GM18502 (cell line): ENCODE measurements at regions not wholly inside any gene's neighbourhood (a gene's known extent, or its start where the extent isn't known, plus 50 kb on each side); places are given as distances from the start of the nearest gene placed in this dataset.
"Not testable (repeated sequence)": the region's sequence is repeated elsewhere in the genome, so short reads cannot be mapped to it uniquely, and the experiment has no call there.

ENCODE experiments used
- ATAC-seq: cut with Tn5 transposase; IDR thresholded peaks from one replicate; pipeline ENCODE4 v1.9.1; 2021; ENCODE audit warnings: mild to moderate bottlenecking; ENCODE audit not compliant: unreplicated experiment, poor library complexity

DNA sequence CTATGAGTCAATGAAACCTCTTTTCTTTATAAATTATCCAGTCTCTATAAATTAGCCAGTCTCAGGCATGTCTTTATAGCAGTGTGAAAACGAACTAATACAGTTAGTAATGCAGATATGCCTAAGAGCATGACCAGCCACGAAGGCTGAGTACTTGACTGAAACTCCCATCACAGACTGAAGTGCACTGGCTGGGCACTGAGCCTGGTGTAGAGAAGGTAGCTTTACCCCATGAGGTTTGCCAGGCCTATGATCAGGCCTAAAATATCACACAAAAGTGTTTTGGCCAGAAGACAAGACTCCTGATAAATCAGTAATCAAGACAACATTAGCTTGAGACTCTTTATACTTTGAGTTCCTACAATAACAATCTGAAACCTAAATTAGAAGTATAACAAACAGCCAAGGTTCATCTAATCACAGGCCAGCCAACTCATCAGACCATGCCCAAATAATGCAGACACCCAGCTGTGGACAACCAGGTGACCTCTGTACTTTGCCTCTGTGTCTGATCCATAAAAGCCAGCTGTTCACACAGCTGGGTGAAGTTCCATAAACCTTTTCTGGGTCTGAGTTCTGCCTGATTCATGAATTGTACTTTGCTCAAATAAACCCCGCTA lies 771.8 kb upstream of the SLITRK1 start:
- ATAC-seq = no peak

DNA sequence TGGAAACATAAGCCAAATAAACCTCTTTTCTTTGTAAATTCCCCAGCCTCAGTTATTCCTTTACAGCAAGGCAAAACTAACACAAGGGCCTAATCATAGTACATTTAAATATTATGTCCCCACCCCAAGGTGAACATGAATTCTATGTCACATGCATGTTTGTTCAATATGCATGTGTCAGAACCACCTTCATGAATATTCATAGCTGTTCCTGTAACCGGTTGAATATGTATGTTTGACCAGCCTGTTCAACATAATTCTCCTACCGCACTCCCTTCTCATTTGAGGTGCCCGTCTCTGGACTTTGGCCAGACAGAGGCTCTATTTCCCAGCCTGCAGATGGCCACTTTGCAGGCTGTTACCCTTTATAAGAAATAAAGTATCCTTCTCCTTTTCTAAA lies 769.4 kb upstream of the SLITRK1 start:
- no peak for ATAC-seq

DNA sequence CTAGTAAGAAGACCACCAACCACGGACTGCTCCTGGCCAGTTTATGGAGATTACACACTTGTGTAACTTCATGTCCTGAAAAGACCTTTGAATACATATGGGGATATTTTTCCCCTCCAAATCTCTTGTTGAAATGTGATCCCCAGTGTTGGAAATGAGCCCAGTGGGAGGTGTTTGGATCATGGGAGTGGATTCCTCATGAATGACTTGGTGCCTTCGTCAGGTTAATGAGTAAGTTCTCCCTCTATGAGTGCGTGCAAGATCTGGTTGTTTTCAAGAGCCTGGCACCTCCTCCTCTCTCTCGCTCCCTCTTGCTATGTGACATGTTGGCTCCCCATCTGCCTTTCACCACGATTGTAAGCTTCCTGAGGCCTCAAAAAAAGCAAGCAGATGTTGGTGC lies 769.0 kb upstream of the SLITRK1 start:
- no peak for ATAC-seq

DNA sequence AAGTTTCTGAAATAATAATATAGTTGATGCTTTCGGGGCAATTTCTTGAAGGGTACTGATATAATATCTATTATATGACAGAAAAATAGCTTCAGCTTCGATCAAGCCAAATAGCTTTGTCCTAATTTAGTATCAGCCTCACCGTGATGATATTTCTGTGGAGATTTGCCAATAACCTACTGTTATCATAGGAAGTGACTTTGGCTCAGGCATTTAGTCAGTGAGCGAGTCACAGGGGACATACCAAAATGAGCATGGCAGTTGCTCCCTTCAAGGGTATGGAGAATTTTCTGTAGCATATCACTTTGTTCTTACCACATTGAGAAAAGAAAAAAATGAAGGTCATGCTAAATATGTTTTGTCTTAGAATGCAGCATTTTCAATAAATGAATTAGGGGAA lies 767.6 kb upstream of the SLITRK1 start:
- no peak for ATAC-seq

DNA sequence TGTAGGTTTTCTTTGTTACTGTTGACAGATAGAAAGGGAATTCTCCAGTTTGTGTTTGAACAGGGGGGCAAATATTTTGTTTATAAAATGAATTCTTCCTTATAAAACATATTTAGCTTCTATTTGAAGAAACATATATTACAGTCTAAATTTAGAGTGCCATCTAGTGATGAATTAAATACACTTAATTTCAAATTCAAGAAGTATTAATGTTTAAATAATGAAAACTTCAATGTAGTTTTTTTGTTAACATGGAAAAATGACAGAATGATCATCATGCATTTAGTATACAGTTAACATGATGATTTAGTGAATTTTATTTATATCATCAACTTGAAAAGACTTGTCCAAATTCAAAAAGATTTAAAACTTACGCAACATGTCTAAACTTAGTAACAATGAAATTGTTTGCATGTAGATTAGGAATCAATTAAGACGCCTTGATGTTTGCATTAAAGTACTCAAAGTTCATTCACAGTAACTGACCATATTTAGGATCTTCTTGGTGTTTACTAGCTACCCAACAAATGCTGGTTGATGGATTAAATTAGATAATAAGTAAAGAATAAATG lies 765.9 kb upstream of the SLITRK1 start:
- ATAC-seq = no peak

DNA sequence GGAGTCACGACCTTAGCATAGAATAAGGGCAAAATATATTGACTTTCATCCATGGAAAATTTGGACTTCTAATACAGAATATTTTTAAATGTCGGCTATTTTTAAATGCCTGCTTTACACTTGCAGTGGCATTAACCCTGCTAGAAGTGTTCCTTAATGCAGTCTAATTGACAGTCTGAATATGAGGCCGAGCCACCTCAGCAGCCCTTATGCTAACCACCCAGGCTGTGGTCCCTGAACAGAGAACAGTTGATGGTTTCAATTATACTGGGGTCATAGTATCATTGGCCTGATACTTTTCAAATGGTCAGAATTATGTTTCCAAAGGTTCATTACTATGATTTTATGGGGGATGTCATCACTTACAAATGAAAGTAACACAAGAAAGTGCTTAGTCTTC lies 764.7 kb upstream of the SLITRK1 start:
- ATAC-seq = no peak

DNA sequence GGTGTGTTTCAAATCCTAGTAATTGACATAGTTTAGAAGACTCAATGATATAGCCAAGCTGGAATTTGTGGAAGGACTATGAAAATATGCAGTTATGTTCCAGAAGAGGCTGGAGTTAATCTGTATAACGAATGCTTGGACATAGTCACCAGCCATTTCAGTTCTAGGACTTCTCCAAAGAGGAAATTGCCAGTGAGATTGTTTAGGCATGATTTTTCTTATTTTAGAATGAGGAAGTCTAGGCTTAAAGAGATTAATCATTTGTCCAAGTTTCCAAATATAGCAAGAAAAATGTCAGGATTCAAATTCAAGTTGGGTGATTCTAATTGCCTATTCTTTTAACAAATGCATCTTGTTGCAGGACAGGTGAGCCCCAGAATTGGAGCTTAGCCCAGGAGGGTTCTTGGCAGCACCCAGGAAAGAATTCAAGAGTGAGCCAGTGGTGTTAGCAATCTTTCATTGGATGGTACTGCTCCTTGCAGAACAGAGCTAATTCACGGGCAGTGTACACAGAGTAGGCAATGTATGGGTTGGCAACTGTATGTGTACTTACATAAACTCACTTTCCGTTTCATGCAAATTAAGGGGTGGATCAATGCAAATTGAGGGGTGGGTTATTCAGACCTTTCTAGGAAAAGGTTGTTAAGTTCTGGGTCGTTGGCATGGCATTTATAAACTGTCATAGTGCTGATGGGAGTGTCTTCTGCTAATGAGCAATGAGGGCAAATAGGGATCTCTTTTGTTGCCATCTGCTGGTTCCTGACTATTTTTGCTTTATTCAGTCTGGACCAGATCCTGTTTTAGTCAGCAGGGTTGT lies 763.1 kb upstream of the SLITRK1 start:
- no peak for ATAC-seq

DNA sequence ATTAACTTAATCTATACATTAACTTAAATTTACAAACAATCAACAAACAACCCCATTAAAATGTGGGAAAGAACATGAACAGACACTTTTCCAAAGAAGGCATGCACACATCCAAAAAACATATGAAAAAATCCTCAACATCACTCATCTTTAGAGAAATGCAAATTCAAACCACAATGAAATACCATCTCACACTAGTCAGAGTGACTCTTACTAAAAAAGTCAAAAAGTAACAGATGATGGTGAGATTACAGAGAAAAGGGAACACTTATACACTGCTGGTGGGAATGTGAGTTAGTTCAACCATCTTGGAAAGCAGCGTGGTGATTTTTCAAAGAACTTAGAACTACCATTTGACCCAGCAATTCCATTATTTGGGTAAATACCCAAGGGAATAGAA lies 759.2 kb upstream of the SLITRK1 start:
- ATAC-seq = no peak

DNA sequence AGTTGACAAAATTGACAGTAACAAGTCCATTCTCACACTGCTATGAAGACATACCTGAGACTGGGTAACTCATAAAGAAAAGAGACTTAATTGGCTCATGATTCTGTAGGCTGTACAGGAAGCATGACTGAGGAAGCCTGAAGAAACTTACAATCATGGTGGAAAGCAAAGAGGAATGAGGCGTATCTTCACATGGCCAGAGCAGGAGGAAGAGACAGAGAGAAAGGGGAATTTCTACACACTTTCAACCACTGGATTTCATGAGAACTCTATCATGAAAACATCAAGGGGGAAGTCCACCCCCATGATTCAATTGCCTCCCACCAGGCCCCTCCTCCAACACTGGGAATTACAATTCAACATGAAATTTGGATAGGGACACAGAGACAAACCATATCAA lies 758.4 kb upstream of the SLITRK1 start:
- ATAC-seq = no peak

DNA sequence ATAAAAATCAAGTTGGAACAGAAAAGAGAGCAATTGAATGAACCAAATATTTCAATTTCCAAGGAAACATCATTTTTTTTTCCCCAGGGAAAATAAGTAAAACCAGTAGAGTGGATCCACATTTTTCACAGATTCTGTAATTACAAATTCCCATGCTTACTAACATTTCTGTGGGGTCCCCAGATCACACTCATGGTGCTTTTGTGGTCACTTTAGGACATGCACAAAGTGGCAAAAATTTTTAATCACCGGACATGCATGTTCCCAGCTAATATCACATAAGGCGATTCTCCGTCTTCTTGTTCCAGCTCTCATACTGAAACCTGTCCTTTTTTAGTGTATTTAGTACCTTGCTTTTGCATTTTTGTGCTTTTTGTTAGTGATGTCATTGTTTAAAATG lies 748.2 kb upstream of the SLITRK1 start:
- ATAC-seq = no peak

DNA sequence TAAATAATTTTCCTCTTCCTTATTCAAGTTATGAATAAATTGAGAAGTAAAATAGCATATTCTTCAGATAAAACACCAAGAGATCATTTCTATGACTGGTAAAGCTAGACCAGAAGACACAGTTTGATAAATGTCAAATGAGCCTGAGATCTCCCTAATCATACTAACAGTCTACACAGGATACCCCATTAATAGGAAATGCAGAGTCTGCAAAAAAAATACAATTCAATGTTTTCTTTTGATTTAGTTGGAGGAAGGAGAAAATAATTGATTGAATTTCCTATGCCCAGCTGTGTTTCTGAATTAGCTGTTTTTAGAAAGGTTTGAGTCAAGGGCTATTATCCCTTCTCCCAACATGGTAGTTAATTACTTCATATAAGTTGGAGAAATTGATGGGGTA lies 734.6 kb upstream of the SLITRK1 start:
- no peak for ATAC-seq

DNA sequence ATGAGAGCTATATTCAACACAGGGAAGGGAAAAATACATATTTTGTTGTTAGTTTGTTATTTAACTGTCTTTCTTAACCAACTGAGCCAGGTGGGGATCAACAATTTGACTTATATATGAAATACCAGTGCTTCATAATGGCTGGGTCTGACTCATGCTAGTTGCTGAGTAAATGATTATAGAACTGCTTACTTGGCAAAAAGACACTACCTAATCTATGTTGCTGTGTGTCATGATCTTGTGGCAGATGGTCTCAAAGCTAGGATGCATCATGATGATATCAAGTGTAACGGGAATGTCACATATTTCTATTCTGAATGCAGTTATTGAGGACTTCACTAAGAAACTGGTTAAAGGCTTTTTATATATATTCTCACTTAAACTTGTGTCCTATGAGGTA lies 727.4 kb upstream of the SLITRK1 start:
- no peak for ATAC-seq

DNA sequence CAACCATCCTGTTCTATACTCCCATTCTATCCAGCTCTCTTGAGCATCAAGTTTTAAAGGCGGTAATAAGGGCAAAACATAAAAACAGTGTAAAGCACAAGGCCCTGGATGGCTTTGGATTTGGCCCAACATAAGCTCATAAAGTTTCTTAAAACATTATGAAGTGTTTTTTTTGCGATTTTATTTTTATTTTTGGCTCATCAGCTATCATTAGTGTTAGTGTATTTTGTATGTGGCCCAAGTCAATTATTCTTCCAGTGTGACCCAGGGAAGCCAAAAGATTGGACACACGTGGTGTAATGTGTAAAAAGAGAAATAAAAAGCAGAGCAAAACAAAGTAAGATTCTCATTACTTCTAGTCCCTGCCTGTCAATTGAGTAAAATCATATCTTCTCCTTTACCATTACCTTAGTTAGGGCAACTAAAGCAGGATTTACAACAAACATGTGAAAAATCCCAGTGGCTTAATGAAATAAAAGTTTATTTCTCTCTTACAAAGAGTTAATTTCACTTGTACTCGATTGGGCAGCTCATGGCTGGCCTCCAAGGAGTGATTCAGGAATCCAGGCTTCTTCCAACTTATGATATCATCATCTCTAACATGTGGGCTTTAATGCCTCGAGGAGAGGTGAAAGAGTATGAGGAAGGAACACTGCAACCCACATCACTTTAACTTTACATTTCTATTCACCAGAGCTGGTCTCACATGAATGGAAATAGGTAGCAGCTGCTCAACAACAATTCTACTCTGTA lies 725.2 kb upstream of the SLITRK1 start:
- no peak for ATAC-seq

DNA sequence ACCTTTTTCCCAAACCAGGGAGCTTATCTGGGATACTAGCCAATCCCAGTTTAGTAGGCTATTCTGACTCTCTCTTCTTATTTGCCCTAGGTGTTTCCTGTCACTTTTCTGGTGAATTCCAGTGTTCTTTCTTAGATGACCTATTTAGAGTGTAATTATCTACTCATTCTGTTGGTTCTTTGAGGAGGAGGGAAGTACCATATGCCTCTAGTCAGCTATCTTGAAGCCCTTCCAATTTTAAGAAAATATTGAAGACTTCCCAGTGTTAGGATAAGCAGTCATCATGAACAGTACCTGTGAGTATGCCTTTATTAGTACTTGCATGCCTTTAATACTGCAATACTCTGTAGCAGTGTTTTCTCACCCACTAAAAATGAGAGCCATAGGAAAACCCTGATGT lies 724.3 kb upstream of the SLITRK1 start:
- ATAC-seq = no peak

DNA sequence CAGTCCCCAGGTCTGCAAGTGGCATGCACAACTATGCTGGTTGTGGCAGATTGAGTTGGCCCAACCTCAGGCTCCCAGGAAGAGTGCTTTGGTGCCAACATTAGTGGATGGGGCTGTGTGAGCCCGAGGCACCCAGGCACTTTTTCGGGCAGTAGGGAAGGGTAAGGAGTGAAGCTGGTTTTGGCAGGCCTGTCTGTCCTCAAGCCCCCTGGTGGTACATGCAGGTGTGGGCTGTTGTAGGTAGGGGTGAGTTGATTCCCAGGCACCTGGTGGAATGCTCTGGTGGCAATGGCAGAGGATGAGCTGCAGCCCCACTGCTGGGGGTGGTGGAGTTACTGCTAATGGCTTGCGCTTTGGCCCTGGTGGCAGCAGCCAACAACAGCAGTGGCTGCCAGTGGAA lies 723.7 kb upstream of the SLITRK1 start:
- ATAC-seq = no peak

DNA sequence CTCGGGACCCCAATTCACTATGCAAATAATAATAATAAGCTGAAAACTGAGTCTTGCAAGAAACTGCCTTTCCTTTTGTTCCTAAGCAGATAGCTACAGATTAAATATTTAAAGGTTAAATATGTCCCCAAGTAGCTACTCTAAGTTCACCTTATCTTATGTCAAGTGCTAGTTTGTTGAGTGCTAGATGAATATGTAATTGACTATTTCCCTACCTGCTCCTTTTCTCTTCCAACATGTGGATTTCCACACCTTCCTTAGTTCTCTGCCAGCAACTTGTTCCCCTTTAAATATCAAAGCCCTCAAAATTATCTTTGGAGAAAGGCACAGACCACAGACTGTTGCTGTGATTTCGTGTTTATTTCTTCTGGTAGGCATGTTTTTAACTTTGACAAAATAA lies 709.2 kb upstream of the SLITRK1 start:
- no peak for ATAC-seq

DNA sequence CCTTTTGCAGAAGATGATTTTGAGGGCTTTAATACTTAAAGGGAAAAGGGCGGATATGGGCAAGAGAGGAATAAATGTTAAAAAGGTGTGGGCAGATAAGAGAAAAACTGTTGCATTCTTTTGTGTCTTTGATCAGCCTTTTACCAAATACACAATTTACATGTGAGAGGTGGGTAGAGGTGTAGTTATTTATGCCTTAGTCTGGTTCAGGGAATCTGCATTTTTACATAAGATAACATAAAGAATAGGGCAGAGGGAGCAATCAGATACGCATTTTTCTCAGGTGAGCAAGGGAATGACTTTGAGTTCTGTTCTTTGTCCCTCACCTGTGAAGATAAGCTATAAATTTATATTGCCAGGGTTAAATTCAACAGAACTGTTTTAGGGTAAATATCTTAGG lies 708.4 kb upstream of the SLITRK1 start:
- ATAC-seq = no peak

DNA sequence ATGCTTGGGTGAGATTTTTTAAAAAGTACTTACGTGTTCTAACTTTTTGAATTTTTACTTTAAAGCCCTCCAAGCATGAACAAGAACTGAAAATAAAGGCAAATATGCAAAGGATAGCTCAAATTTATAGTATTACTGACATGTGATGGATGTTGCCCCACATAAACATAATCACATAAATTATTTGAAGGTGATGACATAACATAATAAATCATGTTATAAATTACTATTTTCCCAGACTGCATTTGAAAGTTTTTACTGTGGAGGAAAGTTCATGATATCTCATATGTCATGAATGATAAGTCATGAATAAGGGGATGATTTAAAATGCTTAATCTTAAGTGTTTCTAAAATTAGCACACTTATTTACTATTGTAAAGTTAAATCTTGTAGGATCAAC lies 705.7 kb upstream of the SLITRK1 start:
- no peak for ATAC-seq

DNA sequence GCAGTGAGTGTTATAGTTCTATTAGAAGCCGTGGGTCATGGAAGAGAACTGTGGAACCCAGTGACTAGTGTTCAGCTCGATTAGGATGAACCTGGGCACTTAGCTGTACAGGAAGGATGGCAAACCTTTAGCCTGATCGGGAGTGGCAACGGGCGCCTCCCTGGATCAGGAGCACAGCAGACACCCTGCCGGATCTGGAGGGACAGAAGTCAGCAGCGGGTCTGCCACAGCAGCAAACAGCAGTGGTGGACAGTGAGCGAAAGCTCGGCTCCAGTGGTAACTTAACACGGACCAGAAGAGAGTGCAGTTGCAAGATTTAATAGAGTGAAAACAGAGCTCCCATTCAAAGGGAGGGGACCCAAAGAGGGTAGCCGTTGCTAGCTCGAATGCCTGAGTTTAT lies 697.6 kb upstream of the SLITRK1 start:
- ATAC-seq = not testable (repeated sequence)

DNA sequence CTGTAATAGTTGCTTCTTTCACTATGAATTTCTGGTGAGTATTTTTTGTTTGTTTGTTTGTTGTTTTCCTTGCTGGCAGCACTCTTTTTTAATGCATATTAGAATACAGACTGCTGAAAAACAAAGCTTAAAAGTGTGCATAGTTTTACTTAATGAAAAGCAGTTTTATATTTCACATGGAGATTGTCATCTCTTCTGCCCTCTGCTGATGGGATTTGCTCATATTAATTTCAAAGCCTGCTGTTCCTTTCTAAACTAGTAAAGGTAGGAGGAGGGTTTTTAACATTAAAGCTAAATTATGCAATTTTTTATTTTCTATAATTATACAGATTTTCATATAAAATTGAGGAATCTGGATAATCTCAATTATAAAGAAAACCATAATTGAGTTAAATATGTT lies 692.6 kb upstream of the SLITRK1 start:
- no peak for ATAC-seq

DNA sequence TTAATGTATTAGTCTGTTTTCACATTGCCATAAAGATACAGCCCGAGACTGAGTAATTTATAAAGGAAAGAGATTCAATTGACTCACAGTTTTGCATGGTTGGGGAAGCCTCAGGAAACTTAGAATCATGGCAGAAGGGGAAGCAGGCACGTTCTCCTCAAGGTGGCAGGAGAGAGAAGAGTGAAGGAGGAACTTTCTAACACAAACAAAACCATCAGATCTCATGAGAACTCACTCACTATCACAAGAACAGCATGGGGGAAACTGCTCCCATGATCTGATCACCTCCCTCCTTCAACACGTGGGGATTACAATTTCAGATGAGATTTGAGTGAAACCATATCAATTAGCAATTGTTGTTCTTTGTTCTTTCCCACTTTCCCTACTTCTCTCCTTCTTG lies 689.0 kb upstream of the SLITRK1 start:
- no peak for ATAC-seq
